ENCODE measurements at regions not wholly inside any gene's neighbourhood (a gene's known extent, or its start where the extent isn't known, plus 50 kb on each side); places are given as distances from the start of the nearest gene placed in this dataset.

GRCh38 chr5:74454263-74455030 is 186.1 kb downstream of the ENC1 start:
- Histone ChIP-seq H3K27me3 (no peaks in the 10 kb centered on the region), H3K27ac (no peak overlapping the region), H3K4me1 (ENCODE audit: control insufficient read depth in 1 of 2, insufficient read depth in 1 of 2, low read depth in 1 of 2, low read length in 1 of 2) (no peaks in the 10 kb centered on the region), H3K36me3 (no peaks in the 10 kb centered on the region), H3K9me3 (no peaks in the 10 kb centered on the region), H3K4me3 (ENCODE audit: low read depth in 1 of 2, low read length in 1 of 2) (no peak overlapping the region)
- TF ChIP-seq CTCF (IDR thresholded peaks at IDR 0.05): no peak

- Histone ChIP-seq H3K27ac (peak overlapping the region; percentile 21), H3K4me3 (ENCODE audit: low read depth in 1 of 2, low read length in 1 of 2) (no peak overlapping the region), H3K9me3 (no peaks in the 10 kb centered on the region), H3K36me3 (no peaks in the 10 kb centered on the region), H3K27me3 (no peaks in the 10 kb centered on the region), H3K4me1 (ENCODE audit: control insufficient read depth in 1 of 2, insufficient read depth in 1 of 2, low read depth in 1 of 2, low read length in 1 of 2) (no peaks in the 10 kb centered on the region)
- TF ChIP-seq CTCF (IDR thresholded peaks at IDR 0.05): no peak
Observed at GRCh38 chr5:74452856-74453255, 187.7 kb downstream of the ENC1 start.

GRCh38 chr5:74450095-74450494 is 190.4 kb downstream of the ENC1 start:
- TF ChIP-seq CTCF (IDR thresholded peaks at IDR 0.05): no peak
- Histone ChIP-seq H3K27me3 (no peaks in the 10 kb centered on the region), H3K4me1 (ENCODE audit: control insufficient read depth in 1 of 2, insufficient read depth in 1 of 2, low read depth in 1 of 2, low read length in 1 of 2) (no peaks in the 10 kb centered on the region), H3K4me3 (ENCODE audit: low read depth in 1 of 2, low read length in 1 of 2) (no peak overlapping the region), H3K36me3 (no peaks in the 10 kb centered on the region), H3K27ac (no peak overlapping the region), H3K9me3 (no peaks in the 10 kb centered on the region)

- Histone ChIP-seq H3K27me3 (no peaks in the 10 kb centered on the region), H3K4me1 (ENCODE audit: control insufficient read depth in 1 of 2, insufficient read depth in 1 of 2, low read depth in 1 of 2, low read length in 1 of 2) (no peaks in the 10 kb centered on the region), H3K36me3 (no peaks in the 10 kb centered on the region), H3K4me3 (ENCODE audit: low read depth in 1 of 2, low read length in 1 of 2) (no peak overlapping the region), H3K27ac (no peak overlapping the region), H3K9me3 (no peaks in the 10 kb centered on the region)
- TF ChIP-seq CTCF (IDR thresholded peaks at IDR 0.05): no peak
Observed at GRCh38 chr5:74446725-74447241, 193.7 kb downstream of the ENC1 start.

GRCh38 chr5:74442466-74442865 is 198.1 kb downstream of the ENC1 start:
- H3K36me3 ChIP-seq: no peaks in the 10 kb centered on the region
- H3K9me3 ChIP-seq: no peaks in the 10 kb centered on the region
- no peak overlapping the region for H3K4me3 ChIP-seq (ENCODE audit: low read depth in 1 of 2, low read length in 1 of 2)
- no peaks in the 10 kb centered on the region for H3K4me1 ChIP-seq (ENCODE audit: control insufficient read depth in 1 of 2, insufficient read depth in 1 of 2, low read depth in 1 of 2, low read length in 1 of 2)
- H3K27me3 ChIP-seq: no peaks in the 10 kb centered on the region
- TF ChIP-seq CTCF (IDR thresholded peaks at IDR 0.05): no peak
- H3K27ac ChIP-seq: no peak overlapping the region

All from neutrophil (primary cell).